ENCODE measurements at regions not wholly inside any gene's neighbourhood (a gene's known extent, or its start where the extent isn't known, plus 50 kb on each side); places are given as distances from the start of the nearest gene placed in this dataset.

DNA sequence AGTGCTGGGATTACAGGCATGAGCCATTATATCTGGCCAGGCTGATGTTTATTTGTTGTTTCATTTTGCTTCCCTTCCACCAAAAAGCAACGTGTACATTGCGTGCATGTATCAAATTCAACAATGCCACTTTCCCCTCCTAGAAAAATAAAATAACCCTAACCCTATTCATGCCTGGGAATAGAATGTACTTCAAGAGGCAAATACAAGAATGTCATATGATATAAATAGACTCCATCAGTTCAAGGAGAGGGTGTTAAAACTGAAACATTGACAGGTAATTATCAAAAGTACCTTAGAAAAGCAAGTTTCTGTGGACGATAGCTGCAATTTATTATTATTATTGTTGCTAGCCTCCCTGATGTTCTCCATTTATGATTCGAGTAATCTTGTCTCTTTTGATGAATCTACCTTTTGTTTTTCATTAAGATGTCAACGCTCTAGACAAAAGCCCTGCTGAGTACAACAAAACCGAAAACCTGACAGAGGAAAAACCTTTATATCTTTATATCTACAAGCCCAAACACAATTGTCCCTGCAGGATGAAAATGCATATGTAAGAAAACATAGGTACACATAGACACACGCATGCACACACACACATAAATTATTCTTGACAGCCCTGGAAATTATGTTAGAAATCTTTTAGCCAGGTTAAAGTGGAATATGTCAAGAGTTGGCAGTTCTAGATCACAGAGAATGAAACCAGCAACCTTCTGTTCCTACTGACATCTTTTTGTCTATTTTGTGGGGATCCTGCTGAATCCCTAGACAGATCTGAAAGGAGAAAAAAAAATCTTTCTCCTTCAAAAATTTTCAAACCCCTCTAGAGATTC is 98.9 kb downstream of the BTG1 start:
- Histone ChIP-seq H3K4me1 (no peaks in the 10 kb centered on the region), H3K4me3 (no peak overlapping the region), H3K27ac (no peak overlapping the region), H3K36me3 (no peaks in the 10 kb centered on the region), H3K27me3 (no peaks in the 10 kb centered on the region), H3K9me3 (no peaks in the 10 kb centered on the region)
- no peak for DNase-seq (ENCODE audit: extremely low spot score in 2 of 2)
- intact Hi-C loops (cut with DNase I): no loop called here
- TF ChIP-seq POLR2A (IDR thresholded peaks at IDR 0.05): no peak
- TF ChIP-seq, protein P1, sequence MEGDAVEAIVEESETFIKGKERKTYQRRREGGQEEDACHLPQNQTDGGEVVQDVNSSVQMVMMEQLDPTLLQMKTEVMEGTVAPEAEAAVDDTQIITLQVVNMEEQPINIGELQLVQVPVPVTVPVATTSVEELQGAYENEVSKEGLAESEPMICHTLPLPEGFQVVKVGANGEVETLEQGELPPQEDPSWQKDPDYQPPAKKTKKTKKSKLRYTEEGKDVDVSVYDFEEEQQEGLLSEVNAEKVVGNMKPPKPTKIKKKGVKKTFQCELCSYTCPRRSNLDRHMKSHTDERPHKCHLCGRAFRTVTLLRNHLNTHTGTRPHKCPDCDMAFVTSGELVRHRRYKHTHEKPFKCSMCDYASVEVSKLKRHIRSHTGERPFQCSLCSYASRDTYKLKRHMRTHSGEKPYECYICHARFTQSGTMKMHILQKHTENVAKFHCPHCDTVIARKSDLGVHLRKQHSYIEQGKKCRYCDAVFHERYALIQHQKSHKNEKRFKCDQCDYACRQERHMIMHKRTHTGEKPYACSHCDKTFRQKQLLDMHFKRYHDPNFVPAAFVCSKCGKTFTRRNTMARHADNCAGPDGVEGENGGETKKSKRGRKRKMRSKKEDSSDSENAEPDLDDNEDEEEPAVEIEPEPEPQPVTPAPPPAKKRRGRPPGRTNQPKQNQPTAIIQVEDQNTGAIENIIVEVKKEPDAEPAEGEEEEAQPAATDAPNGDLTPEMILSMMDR (IDR thresholded peaks at IDR 0.05): no peak
- TF ChIP-seq POLR2AphosphoS5 (IDR thresholded peaks at IDR 0.05; ENCODE audit: insufficient read depth in 1 of 2, low read depth in 1 of 2): no peak

DNA sequence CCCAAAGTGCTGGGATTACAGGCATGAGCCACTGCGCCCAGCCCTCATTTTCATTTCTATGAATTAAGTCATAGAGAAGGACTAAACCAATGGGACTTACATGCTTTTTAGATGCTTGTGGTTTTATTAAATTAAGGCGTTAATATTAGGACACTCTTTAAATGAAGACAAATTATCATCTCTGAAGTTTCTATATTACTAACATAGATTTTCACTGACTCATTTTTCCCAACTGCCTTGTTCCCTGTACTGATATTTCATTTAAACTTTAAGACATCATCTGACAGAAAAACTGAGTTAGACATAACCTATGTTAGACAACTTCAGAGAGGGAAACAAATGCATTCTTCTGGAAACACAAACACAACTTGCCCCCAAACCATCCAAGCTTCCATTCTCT is 99.8 kb downstream of the BTG1 start:
- Histone ChIP-seq H3K4me1 (no peaks in the 10 kb centered on the region), H3K27me3 (no peaks in the 10 kb centered on the region), H3K27ac (no peak overlapping the region), H3K9me3 (no peaks in the 10 kb centered on the region), H3K4me3 (no peak overlapping the region), H3K36me3 (no peaks in the 10 kb centered on the region)
- intact Hi-C loops (cut with DNase I): no loop called here
- TF ChIP-seq, protein P1 (IDR thresholded peaks at IDR 0.05): no peak
- TF ChIP-seq POLR2A (IDR thresholded peaks at IDR 0.05): no peak
- TF ChIP-seq POLR2AphosphoS5 (IDR thresholded peaks at IDR 0.05; ENCODE audit: insufficient read depth in 1 of 2, low read depth in 1 of 2): no peak
- no peak for DNase-seq (ENCODE audit: extremely low spot score in 2 of 2)

DNA sequence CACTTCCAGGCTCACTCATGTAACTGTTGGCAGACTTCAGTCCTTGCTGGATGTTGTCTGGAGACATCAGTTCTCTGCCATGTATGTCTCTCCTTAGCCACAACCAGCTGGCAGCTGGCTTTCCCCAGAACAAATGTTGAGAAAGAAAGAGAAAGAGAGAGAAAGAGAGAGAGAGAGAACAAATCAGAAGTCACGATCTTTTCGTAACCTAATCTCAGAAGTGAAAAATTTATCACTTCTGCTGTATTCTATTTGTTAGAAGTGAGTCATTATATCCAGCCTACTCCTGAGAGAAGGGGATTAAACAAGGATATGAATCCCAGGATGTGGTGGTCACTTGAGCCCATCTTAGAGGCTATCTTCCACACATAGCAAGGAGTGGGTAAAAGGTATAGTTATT is 101.2 kb downstream of the BTG1 start:
- Histone ChIP-seq H3K27me3 (no peaks in the 10 kb centered on the region), H3K27ac (no peak overlapping the region), H3K4me3 (no peak overlapping the region), H3K9me3 (no peaks in the 10 kb centered on the region), H3K36me3 (no peaks in the 10 kb centered on the region), H3K4me1 (no peaks in the 10 kb centered on the region)
- intact Hi-C loops (cut with DNase I): no loop called here
- DNase-seq (ENCODE audit: extremely low spot score in 2 of 2): no peak
- TF ChIP-seq POLR2AphosphoS5 (IDR thresholded peaks at IDR 0.05; ENCODE audit: insufficient read depth in 1 of 2, low read depth in 1 of 2) (no peak), POLR2A (IDR thresholded peaks at IDR 0.05) (no peak)
- TF ChIP-seq, protein P1 (IDR thresholded peaks at IDR 0.05): no peak

DNA sequence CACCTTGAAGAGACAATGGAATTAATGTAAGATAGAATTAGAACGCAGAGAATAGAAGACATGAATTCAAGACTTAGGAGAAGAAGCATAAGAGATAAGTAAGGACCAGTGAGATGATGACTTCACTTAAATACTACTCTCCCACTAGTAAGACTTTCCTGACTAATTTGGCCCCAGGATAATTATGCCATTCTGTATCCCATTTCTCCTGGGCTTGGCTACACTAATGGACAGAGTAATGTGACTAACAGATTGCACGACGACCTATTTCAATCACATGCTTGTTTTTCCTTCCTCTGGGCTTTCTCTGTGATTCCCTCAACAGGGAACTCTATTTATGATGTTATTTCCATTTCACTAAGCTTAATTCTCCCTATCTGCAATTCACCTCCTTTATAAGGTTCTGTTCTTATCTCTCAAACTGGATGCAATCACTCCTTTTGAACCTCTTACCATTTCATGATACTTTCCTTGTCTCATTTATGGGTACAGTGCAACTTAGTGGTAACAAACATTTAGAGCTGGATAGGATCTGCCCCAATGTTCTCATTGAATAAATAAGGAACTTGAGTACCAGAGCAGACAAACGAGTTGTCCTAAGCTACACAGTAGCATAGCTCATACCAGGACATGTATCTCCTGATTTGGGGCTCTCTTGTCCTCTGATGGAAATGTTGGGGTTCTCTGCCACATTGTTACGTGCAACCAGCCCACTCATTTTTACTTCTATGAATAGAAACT is 102.7 kb downstream of the BTG1 start:
- intact Hi-C loops (cut with DNase I): no loop called here
- H3K4me3 ChIP-seq: no peak overlapping the region
- no peak for DNase-seq (ENCODE audit: extremely low spot score in 2 of 2)
- no peak overlapping the region for H3K27ac ChIP-seq
- H3K4me1 ChIP-seq: no peaks in the 10 kb centered on the region
- TF ChIP-seq POLR2A (IDR thresholded peaks at IDR 0.05) (no peak), POLR2AphosphoS5 (IDR thresholded peaks at IDR 0.05; ENCODE audit: insufficient read depth in 1 of 2, low read depth in 1 of 2) (no peak)
- TF ChIP-seq, protein P1 (IDR thresholded peaks at IDR 0.05): no peak
- no peaks in the 10 kb centered on the region for H3K36me3 ChIP-seq
- H3K9me3 ChIP-seq: no peaks in the 10 kb centered on the region
- no peaks in the 10 kb centered on the region for H3K27me3 ChIP-seq

DNA sequence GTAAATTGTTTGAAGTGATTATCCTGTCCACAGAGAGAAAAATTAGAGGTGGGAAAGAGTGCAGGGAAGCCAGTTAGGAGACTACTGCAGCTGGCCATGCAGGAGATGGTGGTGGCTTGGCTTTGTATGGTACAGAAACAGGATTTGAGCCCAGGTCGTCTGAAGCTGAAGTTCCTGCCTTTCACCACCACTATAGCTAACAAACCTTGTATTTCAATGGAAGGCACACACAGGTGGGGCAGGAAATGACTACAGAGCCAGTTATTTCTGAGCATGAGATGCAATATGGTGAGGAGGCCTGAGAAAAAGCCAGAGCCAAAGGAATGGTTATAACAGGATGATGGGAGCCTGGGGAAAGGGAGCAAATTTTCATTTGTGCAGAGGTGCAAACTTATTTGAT is 103.9 kb downstream of the BTG1 start:
- H3K27ac ChIP-seq: no peak overlapping the region
- no peaks in the 10 kb centered on the region for H3K9me3 ChIP-seq
- no peaks in the 10 kb centered on the region for H3K27me3 ChIP-seq
- no peaks in the 10 kb centered on the region for H3K36me3 ChIP-seq
- TF ChIP-seq POLR2AphosphoS5 (IDR thresholded peaks at IDR 0.05; ENCODE audit: insufficient read depth in 1 of 2, low read depth in 1 of 2) (no peak), POLR2A (IDR thresholded peaks at IDR 0.05) (no peak)
- H3K4me1 ChIP-seq: no peaks in the 10 kb centered on the region
- DNase-seq (ENCODE audit: extremely low spot score in 2 of 2): no peak
- no peak overlapping the region for H3K4me3 ChIP-seq
- intact Hi-C loops (cut with DNase I): no loop called here
